Kidney epithelial cell (primary cell): ENCODE measurements at regions not wholly inside any gene's neighbourhood (a gene's known extent, or its start where the extent isn't known, plus 50 kb on each side); places are given as distances from the start of the nearest gene placed in this dataset.

ENCODE experiments used
- DNase-seq: peaks from one replicate; pipeline ENCODE4 v3.0.0-alpha.2; 2010; ENCODE audit warnings: low read depth
- H3K27me3 ChIP-seq: 2 replicates; pipeline ENCODE4 v1.6.0; 2011; ENCODE audit warnings: low read length; ENCODE audit not compliant: control insufficient read depth, insufficient read depth
- H3K36me3 ChIP-seq: 2 replicates; pipeline ENCODE4 v1.5.1; 2011; ENCODE audit warnings: low read length; ENCODE audit not compliant: control insufficient read depth, insufficient read depth
- H3K4me3 ChIP-seq: 2 replicates; pipeline ENCODE4 v1.5.1; 2011; ENCODE audit warnings: low read depth, mild to moderate bottlenecking, control low read depth, low read length
- CTCF ChIP-seq: IDR thresholded peaks from 2 replicates; pipeline ENCODE4 v1.5.1; 2011; ENCODE audit warnings: mild to moderate bottlenecking, moderate library complexity, low read length, control low read depth, inconsistent platforms; ENCODE audit not compliant: insufficient read depth, poor library complexity, severe bottlenecking

GRCh38 chr1:34371829-34372532, 195.3 kb downstream of the C1orf94 start:
- DNase-seq: no peak
- H3K36me3 ChIP-seq: no peaks in the 10 kb centered on the region
- no peak for TF ChIP-seq CTCF
- no peak overlapping the region for H3K4me3 ChIP-seq
- no peaks in the 10 kb centered on the region for H3K27me3 ChIP-seq

GRCh38 chr1:34372891-34373290, 196.2 kb downstream of the C1orf94 start:
- no peak overlapping the region for H3K4me3 ChIP-seq
- no peaks in the 10 kb centered on the region for H3K36me3 ChIP-seq
- no peaks in the 10 kb centered on the region for H3K27me3 ChIP-seq
- TF ChIP-seq CTCF: no peak
- DNase-seq: no peak

GRCh38 chr1:34373912-34374311, 197.2 kb downstream of the C1orf94 start:
- Histone ChIP-seq H3K27me3 (no peaks in the 10 kb centered on the region), H3K4me3 (no peak overlapping the region), H3K36me3 (no peaks in the 10 kb centered on the region)
- TF ChIP-seq CTCF: no peak
- no peak for DNase-seq

- Histone ChIP-seq H3K36me3 (no peaks in the 10 kb centered on the region), H3K4me3 (no peak overlapping the region), H3K27me3 (no peaks in the 10 kb centered on the region)
- DNase-seq: no peak
- TF ChIP-seq CTCF: no peak
These were observed 199.8 kb downstream of the C1orf94 start for GRCh38 chr1:34376531-34376930.

GRCh38 chr1:34378968-34379856, 202.5 kb downstream of the C1orf94 start:
- Histone ChIP-seq H3K36me3 (no peaks in the 10 kb centered on the region), H3K27me3 (no peaks in the 10 kb centered on the region), H3K4me3 (no peak overlapping the region)
- TF ChIP-seq CTCF: no peak
- DNase-seq: no peak
